ENCODE measurements at regions not wholly inside any gene's neighbourhood (a gene's known extent, or its start where the extent isn't known, plus 50 kb on each side); places are given as distances from the start of the nearest gene placed in this dataset.

- Histone ChIP-seq H3K27ac (no peak overlapping the region), H3K79me2 (ENCODE audit: insufficient read depth, low read depth) (peaks cover 92% of the 10 kb centered on the region), H3K27me3 (ENCODE audit: insufficient read depth, low read depth) (no peaks in the 10 kb centered on the region), H3K9ac (no peak overlapping the region), H4K20me1 (ENCODE audit: insufficient read depth) (peaks cover 9% of the 10 kb centered on the region), H3K4me3 (IDR thresholded peaks at IDR 0.05; ENCODE audit: insufficient read depth, low read depth, low read length) (no peak overlapping the region), H3K36me3 (ENCODE audit: insufficient read depth) (no peaks in the 10 kb centered on the region), H3K4me1 (ENCODE audit: low read depth, poor library complexity, severe bottlenecking) (peaks cover 83% of the 10 kb centered on the region), H3K4me2 (no peak overlapping the region; the same call in 1 of the 2 replicates), H2AFZ (ENCODE audit: low read depth) (no peak overlapping the region)
- TF ChIP-seq CTCF (conservative IDR thresholded peaks at IDR 0.05; ENCODE audit: low read depth, low read length): no peak
These were observed 76.1 kb upstream of the ANK3 start for GRCh38 chr10:60465801-60466200.

- no peak overlapping the region for H2AFZ ChIP-seq (ENCODE audit: low read depth)
- H3K4me3 ChIP-seq (IDR thresholded peaks at IDR 0.05; ENCODE audit: insufficient read depth, low read depth, low read length): no peak overlapping the region
- no peak overlapping the region for H3K27ac ChIP-seq
- H3K27me3 ChIP-seq (ENCODE audit: insufficient read depth, low read depth): no peaks in the 10 kb centered on the region
- no peaks in the 10 kb centered on the region for H3K36me3 ChIP-seq (ENCODE audit: insufficient read depth)
- peaks cover 15% of the 10 kb centered on the region for H4K20me1 ChIP-seq (ENCODE audit: insufficient read depth)
- peaks cover 92% of the 10 kb centered on the region for H3K79me2 ChIP-seq (ENCODE audit: insufficient read depth, low read depth)
- no peak overlapping the region for H3K9ac ChIP-seq
- peaks cover 91% of the 10 kb centered on the region for H3K4me1 ChIP-seq (ENCODE audit: low read depth, poor library complexity, severe bottlenecking)
- H3K4me2 ChIP-seq: 0 out of 2 replicates have a peak overlapping the region, but pooled peaks have one; percentile 8
- no peak for TF ChIP-seq CTCF (conservative IDR thresholded peaks at IDR 0.05; ENCODE audit: low read depth, low read length)
These were observed 75.0 kb upstream of the ANK3 start for GRCh38 chr10:60464659-60465058.

GRCh38 chr10:60463746-60464145 is 74.1 kb upstream of the ANK3 start:
- H3K4me2 ChIP-seq: no peak overlapping the region
- H3K79me2 ChIP-seq (ENCODE audit: insufficient read depth, low read depth): peaks cover 100% of the 10 kb centered on the region
- no peak for TF ChIP-seq CTCF (conservative IDR thresholded peaks at IDR 0.05; ENCODE audit: low read depth, low read length)
- H3K27ac ChIP-seq: no peak overlapping the region
- H3K27me3 ChIP-seq (ENCODE audit: insufficient read depth, low read depth): no peaks in the 10 kb centered on the region
- H3K4me3 ChIP-seq (IDR thresholded peaks at IDR 0.05; ENCODE audit: insufficient read depth, low read depth, low read length): no peak overlapping the region
- no peak overlapping the region for H3K9ac ChIP-seq
- H3K4me1 ChIP-seq (ENCODE audit: low read depth, poor library complexity, severe bottlenecking): peaks cover 100% of the 10 kb centered on the region
- H2AFZ ChIP-seq (ENCODE audit: low read depth): no peak overlapping the region
- peaks cover 14% of the 10 kb centered on the region for H4K20me1 ChIP-seq (ENCODE audit: insufficient read depth)
- H3K36me3 ChIP-seq (ENCODE audit: insufficient read depth): no peaks in the 10 kb centered on the region

- Histone ChIP-seq H3K9ac (no peak overlapping the region), H3K4me1 (ENCODE audit: low read depth, poor library complexity, severe bottlenecking) (peaks cover 98% of the 10 kb centered on the region), H3K4me3 (IDR thresholded peaks at IDR 0.05; ENCODE audit: insufficient read depth, low read depth, low read length) (no peak overlapping the region), H3K79me2 (ENCODE audit: insufficient read depth, low read depth) (peaks cover 100% of the 10 kb centered on the region), H3K36me3 (ENCODE audit: insufficient read depth) (no peaks in the 10 kb centered on the region), H3K4me2 (peak overlapping the region; percentile 13; the same call in 1 of the 2 replicates), H2AFZ (ENCODE audit: low read depth) (no peak overlapping the region), H4K20me1 (ENCODE audit: insufficient read depth) (peaks cover 31% of the 10 kb centered on the region), H3K27me3 (ENCODE audit: insufficient read depth, low read depth) (no peaks in the 10 kb centered on the region), H3K27ac (no peak overlapping the region; the same call in 1 of the 2 replicates)
- TF ChIP-seq CTCF (conservative IDR thresholded peaks at IDR 0.05; ENCODE audit: low read depth, low read length): no peak
These were observed 72.0 kb upstream of the ANK3 start for GRCh38 chr10:60461688-60462087.

All from KMS-11 (cell line).